Panc1 (cell line): ENCODE measurements at regions not wholly inside any gene's neighbourhood (a gene's known extent, or its start where the extent isn't known, plus 50 kb on each side); places are given as distances from the start of the nearest gene placed in this dataset.

Source experiments
- ATAC-seq: fragments of 200-7000 bp; cut with Tn5 transposase; 2 replicates; pipeline ENCODE4 v1.9.1; 2020; ENCODE audit warnings: mild to moderate bottlenecking, moderate library complexity
- BruUV-seq: library from RNA; stranded (reverse); fragments of 400-500 nt; replicated peaks from 2 replicates; lab custom pipeline; 2021; lab: Mats Ljungman, UMichigan
- CTCF ChIA-PET: fragments of 300-600 bp; sonication (Branson Sonifier 250); formaldehyde crosslinking; loops from one replicate; lab custom pipeline; 2022; ENCODE audit warnings: antibody characterized with exemption; lab: Charles Lee
- POLR2A ChIA-PET: fragments of 300-600 bp; sonication (Branson Sonifier 250); formaldehyde crosslinking; loops from one replicate; lab custom pipeline; 2022; ENCODE audit warnings: antibody characterized with exemption; lab: Charles Lee
- DNase-seq: peaks from one replicate; pipeline ENCODE4 v3.0.0-alpha.2; 2010; ENCODE audit warnings: low read depth, low spot score
- H3K27ac ChIP-seq: 2 replicates; pipeline ENCODE4 v1.5.1; 2011; ENCODE audit warnings: mild to moderate bottlenecking, low read length, inconsistent platforms
- H3K27me3 ChIP-seq: fragments of 200-500 bp; sonication (Bioruptor generic); 2 replicates; pipeline ENCODE4 v1.6.0; 2014; ENCODE audit warnings: low read length, inconsistent platforms; ENCODE audit not compliant: control insufficient read depth, insufficient read depth
- H3K36me3 ChIP-seq: fragments of 200-500 bp; sonication (Bioruptor generic); 2 replicates; pipeline ENCODE4 v1.5.1; 2014; ENCODE audit warnings: inconsistent platforms, mild to moderate bottlenecking, low read length, moderate library complexity; ENCODE audit not compliant: control insufficient read depth, insufficient read depth
- H3K4me1 ChIP-seq: 2 replicates; pipeline ENCODE4 v1.5.1; 2011; ENCODE audit warnings: inconsistent platforms, mild to moderate bottlenecking, low read length, moderate library complexity; ENCODE audit not compliant: control insufficient read depth, insufficient read depth
- H3K4me3 ChIP-seq, 2 experiments: 2 replicates each; pipeline ENCODE4 v1.5.1; 2011 to 2012; ENCODE audit warnings: low read depth in 2 of 2, low read length in 2 of 2, mild to moderate bottlenecking in 2 of 2, inconsistent platforms in 1 of 2, moderate library complexity in 1 of 2
- H3K9me3 ChIP-seq: fragments of 200-500 bp; sonication (Bioruptor generic); 2 replicates; pipeline ENCODE4 v1.5.1; 2014; ENCODE audit warnings: low read depth, mild to moderate bottlenecking, inconsistent platforms, low read length, moderate library complexity; ENCODE audit not compliant: control insufficient read depth, insufficient read depth
- POLR2AphosphoS5 ChIP-seq: IDR thresholded peaks from 2 replicates; pipeline ENCODE4 v1.6.1; 2012; ENCODE audit warnings: mild to moderate bottlenecking, low read depth, low read length, moderate library complexity
- SIN3A ChIP-seq: IDR thresholded peaks from 2 replicates; pipeline ENCODE4 v1.6.1; 2012; ENCODE audit warnings: low read depth, mild to moderate bottlenecking, low read length, moderate library complexity, borderline replicate concordance; ENCODE audit not compliant: insufficient read depth
- TCF7L2 ChIP-seq: IDR thresholded peaks from 2 replicates; pipeline ENCODE4 v1.6.1; 2011; ENCODE audit warnings: mild to moderate bottlenecking, low read depth, low read length, inconsistent platforms
- in situ Hi-C: cut with HindIII; loops from 2 replicates; pipeline ENCODE4 v1.10.0; 2016; ENCODE audit warnings: low sequenced_read_pairs, low pct_unique_long_range_greater_than_20kb
- intact Hi-C: fragments of 100-400 bp; cut with micrococcal nuclease; formaldehyde crosslinking; loops from one replicate; pipeline ENCODE4 v1.10.0; 2022; ENCODE audit not compliant: unreplicated experiment
- TF ChIP-seq, protein P1 (sequence below): fragments of 450-650 bp; IDR thresholded peaks from 2 replicates; pipeline ENCODE4 v1.5.1; 2017; ENCODE audit warnings: mild to moderate bottlenecking
- TF ChIP-seq, protein P2 (sequence below), 2 experiments: IDR thresholded peaks; 2 replicates each; pipeline ENCODE4 v1.6.1; 2011 to 2012; ENCODE audit warnings: low read depth in 2 of 2, control low read depth in 1 of 2, low read length in 1 of 2, mild to moderate bottlenecking in 1 of 2, moderate library complexity in 1 of 2; ENCODE audit not compliant: insufficient read depth in 1 of 2

DNA sequence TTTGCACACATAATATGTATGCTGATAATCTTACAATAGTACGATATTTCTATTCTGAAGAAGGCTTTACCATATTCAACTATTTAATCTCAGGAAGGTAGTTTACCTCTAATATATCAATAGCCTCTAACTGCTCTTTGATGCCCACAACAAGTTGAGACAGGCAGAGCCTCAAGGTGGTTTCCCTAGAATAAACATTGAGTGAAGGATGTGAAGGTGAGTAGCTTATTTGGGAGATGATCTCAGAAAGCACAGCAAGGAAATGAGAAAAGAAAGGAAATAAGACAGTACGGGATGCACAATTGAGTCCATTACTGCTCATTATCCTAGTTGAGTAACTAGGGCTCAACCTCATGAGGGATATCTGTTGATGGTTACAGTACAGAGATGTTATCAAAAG lies 638.4 kb downstream of the MAFB start:
- Histone ChIP-seq H3K9me3 (no peaks in the 10 kb centered on the region), H3K27me3 (no peaks in the 10 kb centered on the region), H3K4me3 (no peak overlapping the region), H3K27ac (no peak overlapping the region), H3K36me3 (no peaks in the 10 kb centered on the region), H3K4me1 (no peaks in the 10 kb centered on the region)
- DNase-seq (no peak), ATAC-seq (no peak)
- POLR2A ChIA-PET, result no interaction called here
- in situ Hi-C loops, result no loop called here
- CTCF ChIA-PET, result no interaction called here
- intact Hi-C loops, result no loop called here
- no TSS peak for BruUV-seq
- TF ChIP-seq SIN3A, result no peak
- no peak for TF ChIP-seq POLR2AphosphoS5

DNA sequence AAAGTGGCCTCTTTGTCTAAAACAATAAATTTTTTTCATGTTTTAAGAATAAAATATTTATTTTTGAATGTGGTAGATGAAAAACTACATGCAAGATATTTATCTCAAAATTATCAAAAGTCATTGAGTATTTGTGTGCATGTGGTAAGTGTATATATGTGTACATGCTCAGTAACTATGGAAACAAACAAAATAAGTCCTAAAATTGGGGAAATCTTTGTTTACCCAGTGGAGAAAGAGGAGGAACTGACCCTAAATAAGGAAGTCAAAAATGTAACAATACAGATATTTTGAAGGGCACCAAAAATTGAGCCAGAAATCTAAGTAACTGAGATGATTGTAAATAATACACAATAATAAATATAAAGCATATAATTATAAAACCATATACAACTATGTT lies 639.2 kb downstream of the MAFB start:
- DNase-seq (no peak), ATAC-seq (no peak)
- no peaks in the 10 kb centered on the region for H3K4me1 ChIP-seq
- in situ Hi-C loops (no loop called here), intact Hi-C loops (no loop called here)
- no peak overlapping the region for H3K4me3 ChIP-seq
- BruUV-seq, result no TSS peak
- ChIA-PET CTCF (no interaction called here), POLR2A (no interaction called here)
- H3K27me3 ChIP-seq, result no peaks in the 10 kb centered on the region
- TF ChIP-seq POLR2AphosphoS5 (no peak), TCF7L2 (no peak), SIN3A (no peak)
- TF ChIP-seq, protein P1, sequence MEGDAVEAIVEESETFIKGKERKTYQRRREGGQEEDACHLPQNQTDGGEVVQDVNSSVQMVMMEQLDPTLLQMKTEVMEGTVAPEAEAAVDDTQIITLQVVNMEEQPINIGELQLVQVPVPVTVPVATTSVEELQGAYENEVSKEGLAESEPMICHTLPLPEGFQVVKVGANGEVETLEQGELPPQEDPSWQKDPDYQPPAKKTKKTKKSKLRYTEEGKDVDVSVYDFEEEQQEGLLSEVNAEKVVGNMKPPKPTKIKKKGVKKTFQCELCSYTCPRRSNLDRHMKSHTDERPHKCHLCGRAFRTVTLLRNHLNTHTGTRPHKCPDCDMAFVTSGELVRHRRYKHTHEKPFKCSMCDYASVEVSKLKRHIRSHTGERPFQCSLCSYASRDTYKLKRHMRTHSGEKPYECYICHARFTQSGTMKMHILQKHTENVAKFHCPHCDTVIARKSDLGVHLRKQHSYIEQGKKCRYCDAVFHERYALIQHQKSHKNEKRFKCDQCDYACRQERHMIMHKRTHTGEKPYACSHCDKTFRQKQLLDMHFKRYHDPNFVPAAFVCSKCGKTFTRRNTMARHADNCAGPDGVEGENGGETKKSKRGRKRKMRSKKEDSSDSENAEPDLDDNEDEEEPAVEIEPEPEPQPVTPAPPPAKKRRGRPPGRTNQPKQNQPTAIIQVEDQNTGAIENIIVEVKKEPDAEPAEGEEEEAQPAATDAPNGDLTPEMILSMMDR, result no peak
- TF ChIP-seq, protein P2, sequence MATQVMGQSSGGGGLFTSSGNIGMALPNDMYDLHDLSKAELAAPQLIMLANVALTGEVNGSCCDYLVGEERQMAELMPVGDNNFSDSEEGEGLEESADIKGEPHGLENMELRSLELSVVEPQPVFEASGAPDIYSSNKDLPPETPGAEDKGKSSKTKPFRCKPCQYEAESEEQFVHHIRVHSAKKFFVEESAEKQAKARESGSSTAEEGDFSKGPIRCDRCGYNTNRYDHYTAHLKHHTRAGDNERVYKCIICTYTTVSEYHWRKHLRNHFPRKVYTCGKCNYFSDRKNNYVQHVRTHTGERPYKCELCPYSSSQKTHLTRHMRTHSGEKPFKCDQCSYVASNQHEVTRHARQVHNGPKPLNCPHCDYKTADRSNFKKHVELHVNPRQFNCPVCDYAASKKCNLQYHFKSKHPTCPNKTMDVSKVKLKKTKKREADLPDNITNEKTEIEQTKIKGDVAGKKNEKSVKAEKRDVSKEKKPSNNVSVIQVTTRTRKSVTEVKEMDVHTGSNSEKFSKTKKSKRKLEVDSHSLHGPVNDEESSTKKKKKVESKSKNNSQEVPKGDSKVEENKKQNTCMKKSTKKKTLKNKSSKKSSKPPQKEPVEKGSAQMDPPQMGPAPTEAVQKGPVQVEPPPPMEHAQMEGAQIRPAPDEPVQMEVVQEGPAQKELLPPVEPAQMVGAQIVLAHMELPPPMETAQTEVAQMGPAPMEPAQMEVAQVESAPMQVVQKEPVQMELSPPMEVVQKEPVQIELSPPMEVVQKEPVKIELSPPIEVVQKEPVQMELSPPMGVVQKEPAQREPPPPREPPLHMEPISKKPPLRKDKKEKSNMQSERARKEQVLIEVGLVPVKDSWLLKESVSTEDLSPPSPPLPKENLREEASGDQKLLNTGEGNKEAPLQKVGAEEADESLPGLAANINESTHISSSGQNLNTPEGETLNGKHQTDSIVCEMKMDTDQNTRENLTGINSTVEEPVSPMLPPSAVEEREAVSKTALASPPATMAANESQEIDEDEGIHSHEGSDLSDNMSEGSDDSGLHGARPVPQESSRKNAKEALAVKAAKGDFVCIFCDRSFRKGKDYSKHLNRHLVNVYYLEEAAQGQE (IDR thresholded peaks at IDR 0.05; ENCODE audit: insufficient read depth in 1 of 2, low read depth in 2 of 2, low read length in 1 of 2), result no peak
- H3K27ac ChIP-seq, result no peak overlapping the region
- no peaks in the 10 kb centered on the region for H3K36me3 ChIP-seq
- no peaks in the 10 kb centered on the region for H3K9me3 ChIP-seq

DNA sequence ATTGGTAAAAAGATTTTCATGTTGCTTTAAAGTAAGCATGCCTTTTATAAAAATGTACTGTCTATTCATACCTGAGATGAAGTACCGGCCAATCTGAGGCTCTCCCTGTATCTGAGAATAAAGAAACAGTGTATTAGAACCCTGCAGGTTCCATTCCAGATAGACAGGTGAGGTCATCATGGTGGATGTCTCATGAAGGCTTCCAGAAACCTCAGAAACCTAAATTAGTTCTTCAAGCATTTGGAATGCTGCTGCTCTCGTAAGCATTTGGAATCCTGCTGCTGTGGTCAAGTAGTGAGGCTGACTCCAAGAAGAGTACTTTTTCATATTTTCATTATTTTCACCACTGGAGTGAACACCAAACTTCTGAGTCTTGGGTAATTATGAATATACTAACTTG lies 642.3 kb downstream of the MAFB start:
- Histone ChIP-seq H3K4me3 (no peak overlapping the region), H3K27me3 (no peaks in the 10 kb centered on the region), H3K27ac (no peak overlapping the region), H3K36me3 (no peaks in the 10 kb centered on the region), H3K9me3 (no peaks in the 10 kb centered on the region), H3K4me1 (no peaks in the 10 kb centered on the region)
- no peak for DNase-seq
- in situ Hi-C loops, result no loop called here
- intact Hi-C loops, result no loop called here
- BruUV-seq, result no TSS peak
- POLR2A ChIA-PET, result no interaction called here
- ATAC-seq, result no peak
- no peak for TF ChIP-seq SIN3A
- TF ChIP-seq TCF7L2, result no peak
- TF ChIP-seq, protein P1, result no peak
- TF ChIP-seq POLR2AphosphoS5, result no peak
- TF ChIP-seq, protein P2 (IDR thresholded peaks at IDR 0.05; ENCODE audit: insufficient read depth in 1 of 2, low read depth in 2 of 2, low read length in 1 of 2), result no peak
- CTCF ChIA-PET, result no interaction called here
